ENCODE measurements at regions not wholly inside any gene's neighbourhood (a gene's known extent, or its start where the extent isn't known, plus 50 kb on each side); places are given as distances from the start of the nearest gene placed in this dataset.
"Not testable (repeated sequence)": the region's sequence is repeated elsewhere in the genome, so short reads cannot be mapped to it uniquely, and the experiment has no call there.

DNA sequence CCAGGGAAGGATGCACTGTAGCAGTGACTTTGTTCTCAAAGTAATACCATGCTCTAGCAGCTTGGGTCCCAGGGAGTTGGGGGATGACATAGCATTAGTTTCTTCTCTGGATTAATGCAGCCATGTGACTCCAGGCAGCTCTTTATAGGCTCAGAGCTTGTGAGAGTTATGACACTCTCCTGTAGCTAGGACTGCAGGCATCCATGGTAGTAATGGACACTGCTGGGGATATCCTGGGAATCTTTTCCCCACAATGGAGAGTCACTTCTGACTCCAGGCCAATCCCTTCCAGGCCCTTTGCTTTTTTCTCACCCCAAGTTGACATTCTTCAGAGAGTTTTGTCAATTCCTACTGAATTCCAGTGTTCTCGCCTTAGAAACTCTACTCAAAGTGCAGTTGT, 270.9 kb downstream of the COG6 start:
- ATAC-seq (no peak), DNase-seq (ENCODE audit: missing footprints) (no peak)
- intact Hi-C loops (cut with DNase I): no loop called here

- intact Hi-C loops (cut with DNase I): no loop called here
- DNase-seq (ENCODE audit: missing footprints) (no peak), ATAC-seq (no peak)
Observed at GRCh38 chr13:39928261-39928660, 272.8 kb downstream of the COG6 start.

- DNase-seq (ENCODE audit: missing footprints) (no peak), ATAC-seq (no peak)
- intact Hi-C loops (cut with DNase I): no loop called here
Observed at GRCh38 chr13:39929583-39929982, 274.1 kb downstream of the COG6 start.

GRCh38 chr13:39930060-39930459, 274.6 kb downstream of the COG6 start:
- no peak for DNase-seq (ENCODE audit: missing footprints)
- ATAC-seq: no peak
- intact Hi-C loops (cut with DNase I): no loop called here

DNA sequence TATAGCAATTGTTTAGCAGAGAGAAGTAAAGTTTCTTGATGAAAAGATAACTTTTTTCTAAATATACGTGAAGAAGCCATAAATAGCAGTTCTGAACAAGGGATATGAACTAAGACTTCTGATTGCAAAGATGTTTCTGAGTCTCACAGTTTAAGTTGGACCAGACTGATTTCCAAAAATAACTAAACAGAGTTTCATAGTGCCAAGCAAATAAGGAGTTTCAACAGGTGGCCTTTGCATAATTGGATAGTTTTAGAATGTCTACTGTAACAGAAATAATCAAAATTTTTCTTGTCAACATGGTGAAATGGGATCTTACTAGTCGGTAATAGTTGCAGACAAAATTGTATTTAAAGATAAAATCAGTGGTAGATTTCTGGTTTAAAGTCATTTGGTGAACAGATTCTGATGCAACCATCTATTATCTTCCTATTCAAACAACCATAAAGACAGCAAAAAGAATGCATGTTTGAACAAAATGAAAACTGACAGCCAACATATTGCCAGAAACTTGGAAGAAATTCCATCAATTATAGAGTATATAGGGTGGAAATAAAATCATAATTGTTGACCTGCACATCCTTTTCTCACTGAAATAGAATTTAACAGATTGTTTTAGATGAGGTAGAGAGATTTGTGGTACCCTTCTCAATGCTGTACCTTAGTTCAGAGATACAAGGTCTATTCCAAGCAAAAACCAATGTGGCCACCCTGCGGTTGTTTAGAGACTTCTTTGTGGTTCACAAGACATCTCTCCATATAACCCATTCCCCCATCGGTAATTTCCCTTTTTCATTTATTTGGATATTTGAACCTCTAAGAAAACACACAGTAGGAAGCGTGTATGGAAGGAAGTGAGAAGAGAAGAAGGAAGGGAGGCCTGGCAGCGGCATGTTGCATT, 275.3 kb downstream of the COG6 start:
- ATAC-seq (no peak), DNase-seq (ENCODE audit: missing footprints) (no peak)
- intact Hi-C loops (cut with DNase I): no loop called here

DNA sequence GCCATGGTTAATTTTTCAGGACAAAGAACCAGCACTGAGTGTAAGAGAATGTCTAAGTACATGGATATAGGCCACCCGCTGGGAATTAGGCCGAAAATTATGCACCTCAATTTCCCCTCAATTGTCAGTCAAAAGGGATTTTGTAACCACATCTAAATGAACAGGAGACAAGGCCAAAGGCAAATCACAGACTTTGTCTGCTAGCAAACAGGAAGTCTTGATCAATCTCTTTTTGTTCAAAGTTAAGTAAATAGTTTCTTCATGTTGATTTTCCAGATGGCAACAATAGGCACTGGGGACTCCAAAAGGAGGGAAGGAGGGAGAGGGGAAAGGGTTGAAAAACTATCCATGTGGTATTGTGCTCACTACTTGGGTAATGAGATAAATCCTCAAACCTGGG, 276.0 kb downstream of the COG6 start:
- DNase-seq (ENCODE audit: missing footprints): no peak
- ATAC-seq: no peak
- intact Hi-C loops (cut with DNase I): no loop called here

- ATAC-seq; intact Hi-C loops (cut with DNase I); DNase-seq (ENCODE audit: missing footprints): not testable (repeated sequence)
Observed at GRCh38 chr13:39932514-39932913, 277.1 kb downstream of the COG6 start.

GRCh38 chr13:39935155-39935554, 279.7 kb downstream of the COG6 start:
- ATAC-seq (no peak), DNase-seq (ENCODE audit: missing footprints) (no peak)
- intact Hi-C loops (cut with DNase I): no loop called here

DNA sequence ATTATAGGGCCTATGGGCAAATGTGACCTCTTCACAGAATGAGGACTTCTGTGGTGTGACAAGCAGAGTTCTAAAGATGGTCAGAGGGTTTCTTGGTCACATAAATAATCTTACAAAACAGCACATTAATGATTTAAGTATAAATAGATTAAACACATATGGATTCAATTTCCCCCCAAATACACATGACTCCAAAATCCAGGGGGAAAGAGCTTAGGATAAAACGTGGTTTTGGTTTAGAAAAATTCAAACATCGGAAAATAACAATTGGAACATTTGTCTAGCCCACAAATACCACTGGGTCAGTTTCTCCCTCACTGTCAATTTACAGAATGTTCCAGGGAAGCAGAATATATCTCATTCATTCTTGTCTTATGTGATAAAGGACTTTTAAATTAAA, 283.1 kb downstream of the COG6 start:
- ATAC-seq (no peak), DNase-seq (ENCODE audit: missing footprints) (no peak)
- intact Hi-C loops (cut with DNase I): no loop called here

DNA sequence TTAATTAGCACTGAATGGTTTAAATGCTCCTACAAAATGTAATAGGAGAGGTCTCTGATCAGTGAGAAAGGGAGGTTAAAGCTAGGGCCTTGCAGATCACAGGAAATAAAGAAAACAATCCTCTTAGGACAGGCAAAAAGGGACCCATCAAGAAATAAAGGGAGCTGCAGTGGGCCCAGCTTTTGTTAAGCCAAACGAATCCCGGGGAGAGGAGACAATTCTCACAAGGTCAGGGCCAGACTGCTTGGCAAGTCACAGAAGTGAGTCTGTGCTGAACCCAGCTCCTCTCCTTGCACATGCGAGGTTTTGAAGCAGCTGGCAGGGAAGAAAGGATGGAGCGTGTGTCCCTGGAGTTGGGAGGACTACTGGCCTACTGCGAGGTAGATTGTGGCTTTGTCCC, 285.8 kb downstream of the COG6 start:
- intact Hi-C loops (cut with DNase I): loop anchor here (5.0 to 10.0 kb wide), 3 partner anchors 156 to 741 kb away; no protein-coding TSS in a partner anchor
- ATAC-seq: no peak
- no peak for DNase-seq (ENCODE audit: missing footprints)

DNA sequence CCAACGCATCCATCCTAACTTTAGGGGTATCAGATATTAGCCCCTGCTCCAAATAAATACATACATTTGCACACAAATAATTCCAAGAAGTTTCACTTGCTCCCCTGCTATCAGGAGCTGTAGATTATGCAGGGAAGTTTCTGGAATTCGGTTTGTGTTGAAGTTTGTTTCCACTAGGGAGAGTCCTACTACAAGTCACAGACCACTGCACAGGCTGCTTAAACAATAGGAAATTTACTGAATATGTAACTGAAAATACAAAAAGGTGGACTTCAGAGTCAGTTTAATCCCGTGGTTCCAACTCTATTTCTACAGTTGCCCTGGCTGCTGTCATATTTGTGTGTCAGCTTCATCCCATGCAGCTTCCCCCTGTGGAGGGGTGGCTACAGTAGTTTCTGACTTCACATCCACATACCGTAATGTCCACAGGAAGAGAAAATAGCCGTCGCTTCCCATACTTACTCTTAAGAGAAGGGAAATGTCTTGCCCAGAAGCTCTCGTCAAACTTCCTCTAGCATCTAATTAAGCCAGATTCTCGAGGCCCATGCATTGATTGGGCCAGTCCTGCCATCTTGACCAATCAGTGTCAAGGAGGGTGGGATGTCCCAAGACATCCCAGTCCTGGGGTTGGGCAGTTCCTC, 286.6 kb downstream of the COG6 start:
- intact Hi-C loops (cut with DNase I): loop anchor here (5.0 to 10.0 kb wide), 3 partner anchors 157 to 740 kb away; no protein-coding TSS in a partner anchor
- DNase-seq (ENCODE audit: missing footprints): no peak
- ATAC-seq: no peak

GRCh38 chr13:39942552-39943273, 287.3 kb downstream of the COG6 start:
- ATAC-seq: peak; percentile 93
- DNase-seq (ENCODE audit: missing footprints): peak; percentile 81
- intact Hi-C loops (cut with DNase I): loop anchor here (5.0 to 10.0 kb wide), 3 partner anchors 158 to 740 kb away; no protein-coding TSS in a partner anchor

DNA sequence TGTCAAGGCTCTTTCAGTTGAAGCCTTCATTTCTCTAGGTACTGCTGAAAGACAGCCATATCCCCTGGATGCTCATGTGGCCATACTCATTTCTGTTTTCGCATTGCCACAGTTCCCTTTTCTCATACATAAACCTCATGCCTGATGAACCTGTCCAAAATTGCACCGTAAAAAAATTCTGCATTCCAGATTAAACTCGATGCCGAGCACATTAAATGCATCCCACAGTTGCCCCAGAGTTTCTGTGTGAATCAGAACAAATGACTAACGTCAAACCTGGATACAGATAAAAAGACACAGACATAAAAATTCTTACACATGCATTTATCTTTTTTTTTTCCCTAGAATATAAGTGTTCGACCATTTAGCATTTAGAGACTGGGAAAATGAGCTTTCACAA, 288.2 kb downstream of the COG6 start:
- ATAC-seq (no peak), DNase-seq (ENCODE audit: missing footprints) (no peak)
- intact Hi-C loops (cut with DNase I): loop anchor here (5.0 to 10.0 kb wide), 3 partner anchors 159 to 739 kb away; no protein-coding TSS in a partner anchor

GRCh38 chr13:39945226-39945625, 289.8 kb downstream of the COG6 start:
- DNase-seq (ENCODE audit: missing footprints): no peak
- no peak for ATAC-seq
- intact Hi-C loops (cut with DNase I): loop anchor here (10.0 kb wide), 1 partner anchor 160 kb away; no protein-coding TSS in a partner anchor

GRCh38 chr13:39946769-39947168, 291.3 kb downstream of the COG6 start:
- ATAC-seq: no peak
- DNase-seq (ENCODE audit: missing footprints): no peak
- intact Hi-C loops (cut with DNase I): loop anchor here (10.0 kb wide), 1 partner anchor 162 kb away; no protein-coding TSS in a partner anchor

DNA sequence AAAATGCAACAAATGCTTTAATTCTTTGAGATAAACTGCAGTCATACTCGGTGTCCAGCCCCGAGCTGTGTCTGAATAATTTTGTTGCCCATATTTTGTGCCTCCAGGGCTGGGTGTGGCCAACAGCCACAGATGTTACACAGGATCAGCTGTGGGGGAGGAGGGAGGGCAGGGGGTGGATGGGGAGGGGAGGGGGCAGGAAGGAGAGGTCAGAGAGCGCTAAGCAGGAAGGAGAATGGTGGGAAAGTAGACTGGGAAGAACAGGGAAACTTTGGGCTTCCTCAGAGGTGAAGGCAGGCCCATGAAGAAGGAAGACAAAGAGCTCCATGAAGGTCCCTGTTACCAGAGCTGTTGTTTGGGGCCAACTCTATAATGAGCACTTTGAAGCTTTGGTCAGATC, 295.8 kb downstream of the COG6 start:
- no peak for DNase-seq (ENCODE audit: missing footprints)
- ATAC-seq: no peak
- intact Hi-C loops (cut with DNase I): no loop called here

DNA sequence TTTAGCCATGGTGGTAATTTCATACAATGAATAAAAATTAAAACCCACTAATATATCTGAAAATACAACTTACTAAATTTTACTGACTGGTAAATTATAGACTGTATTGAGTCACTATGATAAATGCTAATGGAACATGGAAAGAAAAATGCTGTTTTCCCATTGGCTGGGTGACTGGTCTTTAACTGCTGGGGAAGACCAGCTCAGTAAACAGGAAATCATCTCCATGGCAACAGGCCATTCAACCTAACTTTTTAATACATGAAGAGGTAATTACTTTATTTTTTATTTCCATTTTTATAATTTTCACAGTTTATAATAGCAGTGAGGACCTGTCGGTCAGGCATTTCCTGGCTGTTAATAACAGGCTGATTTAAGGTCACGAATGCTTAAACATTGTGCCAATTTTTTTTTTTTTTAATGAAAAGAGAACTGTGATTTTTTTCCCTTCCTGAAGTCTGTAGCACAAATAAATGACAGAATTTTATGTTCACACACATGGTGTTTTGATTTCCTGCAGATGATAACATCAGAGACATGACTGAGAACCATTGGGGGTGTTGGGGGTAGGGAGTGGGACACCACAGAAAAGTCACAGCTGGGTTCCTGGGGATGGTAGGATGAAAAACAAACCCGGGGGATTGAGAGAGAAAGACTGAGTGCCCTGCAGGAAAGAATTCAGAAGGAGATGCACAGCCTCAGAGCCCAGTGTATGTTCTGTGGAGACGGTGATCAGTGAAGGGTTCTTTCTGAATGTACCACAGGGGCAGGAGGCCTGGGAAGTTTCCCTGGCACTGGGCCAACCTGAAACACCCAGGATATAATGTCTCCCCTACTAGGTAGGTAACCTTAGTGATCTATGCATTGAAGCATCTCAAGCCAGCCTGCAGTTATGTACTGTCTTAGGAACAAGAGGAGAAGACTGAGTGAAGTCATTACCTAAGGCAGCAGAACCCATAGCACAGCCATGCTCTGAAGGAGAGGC, 297.1 kb downstream of the COG6 start:
- intact Hi-C loops (cut with DNase I): no loop called here
- ATAC-seq (no peak), DNase-seq (ENCODE audit: missing footprints) (no peak)

DNA sequence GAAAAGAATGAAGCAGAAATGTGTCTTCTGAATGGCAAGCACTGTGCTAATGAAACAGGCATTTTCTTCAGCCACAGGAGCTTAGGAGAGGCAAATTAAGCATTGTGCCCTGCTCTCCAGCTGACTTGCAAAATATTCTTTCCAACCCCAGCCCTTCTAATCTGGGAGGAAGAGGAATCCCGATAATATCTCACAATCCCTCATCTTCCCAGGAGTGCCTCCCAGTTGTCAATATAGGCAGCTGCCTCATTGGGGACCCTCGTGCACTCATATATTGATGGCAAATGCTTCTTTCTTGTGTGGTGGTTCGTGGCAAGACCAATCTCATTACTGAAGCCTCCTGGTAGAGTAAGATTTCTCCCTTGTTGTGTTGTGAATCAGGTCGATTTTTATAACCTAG, 299.0 kb downstream of the COG6 start:
- no peak for ATAC-seq
- no peak for DNase-seq (ENCODE audit: missing footprints)
- intact Hi-C loops (cut with DNase I): no loop called here
